ENCODE measurements at regions not wholly inside any gene's neighbourhood (a gene's known extent, or its start where the extent isn't known, plus 50 kb on each side); places are given as distances from the start of the nearest gene placed in this dataset.
"Not testable (repeated sequence)": the region's sequence is repeated elsewhere in the genome, so short reads cannot be mapped to it uniquely, and the experiment has no call there.

DNA sequence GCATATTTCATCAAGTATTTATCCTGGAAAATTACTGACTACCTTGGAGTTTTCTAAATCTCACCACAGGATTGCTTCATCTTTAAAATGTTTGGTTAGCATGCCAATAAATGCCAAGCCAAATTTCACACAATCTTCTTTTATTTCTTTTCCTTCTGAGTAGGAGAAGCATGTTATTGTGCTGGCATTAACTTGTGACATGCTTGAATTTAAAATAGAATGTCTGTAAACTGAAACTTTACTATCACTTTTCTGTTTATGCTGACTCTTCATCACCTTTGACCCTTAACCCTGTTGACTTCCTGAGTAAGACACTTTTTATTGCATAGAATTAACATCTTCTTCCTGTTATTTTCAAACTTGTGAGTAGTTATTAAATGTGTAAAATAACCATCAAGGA, 56.2 kb upstream of the LRRTM4 start:
- no peaks in the 10 kb centered on the region for H3K27me3 Mint-ChIP-seq (ENCODE audit: insufficient read depth)
- H3K4me3 Mint-ChIP-seq: no peak overlapping the region
- no peak overlapping the region for H3K27ac Mint-ChIP-seq
- peaks cover 6% of the 10 kb centered on the region; the same call in 1 of the 2 replicates for H3K9me3 Mint-ChIP-seq
- TF ChIP-seq, protein P1, sequence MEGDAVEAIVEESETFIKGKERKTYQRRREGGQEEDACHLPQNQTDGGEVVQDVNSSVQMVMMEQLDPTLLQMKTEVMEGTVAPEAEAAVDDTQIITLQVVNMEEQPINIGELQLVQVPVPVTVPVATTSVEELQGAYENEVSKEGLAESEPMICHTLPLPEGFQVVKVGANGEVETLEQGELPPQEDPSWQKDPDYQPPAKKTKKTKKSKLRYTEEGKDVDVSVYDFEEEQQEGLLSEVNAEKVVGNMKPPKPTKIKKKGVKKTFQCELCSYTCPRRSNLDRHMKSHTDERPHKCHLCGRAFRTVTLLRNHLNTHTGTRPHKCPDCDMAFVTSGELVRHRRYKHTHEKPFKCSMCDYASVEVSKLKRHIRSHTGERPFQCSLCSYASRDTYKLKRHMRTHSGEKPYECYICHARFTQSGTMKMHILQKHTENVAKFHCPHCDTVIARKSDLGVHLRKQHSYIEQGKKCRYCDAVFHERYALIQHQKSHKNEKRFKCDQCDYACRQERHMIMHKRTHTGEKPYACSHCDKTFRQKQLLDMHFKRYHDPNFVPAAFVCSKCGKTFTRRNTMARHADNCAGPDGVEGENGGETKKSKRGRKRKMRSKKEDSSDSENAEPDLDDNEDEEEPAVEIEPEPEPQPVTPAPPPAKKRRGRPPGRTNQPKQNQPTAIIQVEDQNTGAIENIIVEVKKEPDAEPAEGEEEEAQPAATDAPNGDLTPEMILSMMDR (IDR thresholded peaks at IDR 0.05): no peak
- no peak for DNase-seq
- no peaks in the 10 kb centered on the region for H3K36me3 Mint-ChIP-seq (ENCODE audit: low read depth)
- no peaks in the 10 kb centered on the region for H3K4me1 Mint-ChIP-seq (ENCODE audit: low read depth)

GRCh38 chr2:77579076-77579769, 57.0 kb upstream of the LRRTM4 start:
- no peak overlapping the region for H3K27ac Mint-ChIP-seq
- H3K4me3 Mint-ChIP-seq: no peak overlapping the region
- no peaks in the 10 kb centered on the region for H3K27me3 Mint-ChIP-seq (ENCODE audit: insufficient read depth)
- no peak for DNase-seq
- H3K36me3 Mint-ChIP-seq (ENCODE audit: low read depth): no peaks in the 10 kb centered on the region
- H3K9me3 Mint-ChIP-seq: peaks cover 13% of the 10 kb centered on the region
- TF ChIP-seq, protein P1 (IDR thresholded peaks at IDR 0.05): no peak
- no peaks in the 10 kb centered on the region for H3K4me1 Mint-ChIP-seq (ENCODE audit: low read depth)

GRCh38 chr2:77588438-77588837, 66.3 kb upstream of the LRRTM4 start:
- Mint-ChIP-seq H3K4me3 (no peak overlapping the region), H3K36me3 (ENCODE audit: low read depth) (no peaks in the 10 kb centered on the region), H3K4me1 (ENCODE audit: low read depth) (no peaks in the 10 kb centered on the region), H3K9me3 (peaks cover 40% of the 10 kb centered on the region), H3K27me3 (ENCODE audit: insufficient read depth) (no peaks in the 10 kb centered on the region), H3K27ac (no peak overlapping the region)
- DNase-seq: no peak
- TF ChIP-seq, protein P1 (IDR thresholded peaks at IDR 0.05): no peak

DNA sequence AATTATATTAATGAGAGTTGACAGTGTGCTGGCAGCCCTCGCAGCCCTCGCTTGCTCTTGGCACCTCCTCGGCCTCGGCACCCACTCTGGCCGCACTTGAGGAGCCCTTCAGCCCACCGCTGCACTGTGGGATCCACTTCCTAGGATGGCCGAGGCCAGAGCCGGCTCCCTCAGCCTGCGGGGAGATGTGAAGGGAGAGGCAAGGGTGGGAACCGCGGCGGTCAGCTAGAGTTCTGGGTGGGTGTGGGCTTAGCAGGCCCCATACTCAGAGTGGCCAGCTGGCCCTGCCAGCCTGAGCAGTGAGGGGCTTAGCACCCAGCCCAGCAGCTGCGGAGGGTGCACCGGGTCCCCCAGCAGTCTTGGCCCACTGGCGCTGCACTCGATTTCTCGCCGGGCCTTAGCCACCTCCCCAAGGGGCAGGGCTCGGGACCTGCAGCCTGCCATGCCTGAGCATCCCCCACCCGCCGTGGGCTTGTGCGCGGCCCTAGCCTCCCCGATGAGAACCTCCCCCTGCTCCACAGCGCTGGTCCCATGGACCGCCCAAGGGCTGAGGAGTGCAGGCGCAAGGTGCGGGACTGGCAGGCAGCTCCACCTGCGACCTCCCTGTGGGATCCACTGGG, 68.2 kb upstream of the LRRTM4 start:
- no peaks in the 10 kb centered on the region for H3K4me1 Mint-ChIP-seq (ENCODE audit: low read depth)
- no peaks in the 10 kb centered on the region for H3K27me3 Mint-ChIP-seq (ENCODE audit: insufficient read depth)
- no peak overlapping the region for H3K27ac Mint-ChIP-seq
- no peaks in the 10 kb centered on the region for H3K36me3 Mint-ChIP-seq (ENCODE audit: low read depth)
- peaks cover 31% of the 10 kb centered on the region for H3K9me3 Mint-ChIP-seq
- no peak for DNase-seq
- H3K4me3 Mint-ChIP-seq: no peak overlapping the region
- TF ChIP-seq, protein P1 (IDR thresholded peaks at IDR 0.05): no peak

DNA sequence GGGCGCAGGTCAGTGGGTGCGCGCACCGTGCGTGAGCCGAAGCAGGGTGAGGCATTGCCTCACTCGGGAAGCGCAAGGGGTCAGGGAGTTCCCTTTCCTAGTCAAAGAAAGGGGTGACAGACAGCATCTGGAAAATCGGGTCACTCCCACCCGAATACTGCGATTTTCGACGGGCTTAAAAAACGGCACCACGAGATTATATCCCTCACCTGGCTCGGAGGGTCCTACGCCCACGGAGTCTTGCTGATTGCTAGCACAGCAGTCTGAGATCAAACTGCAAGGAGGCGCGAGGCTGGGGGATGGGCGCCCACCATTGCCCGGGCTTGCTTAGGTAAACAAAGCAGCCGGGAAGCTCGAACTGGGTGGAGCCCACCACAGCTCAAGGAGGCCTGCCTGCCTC, 70.8 kb upstream of the LRRTM4 start:
- not testable (repeated sequence) for DNase-seq; H3K27me3 Mint-ChIP-seq (ENCODE audit: insufficient read depth); H3K4me3 Mint-ChIP-seq; H3K4me1 Mint-ChIP-seq (ENCODE audit: low read depth); H3K27ac Mint-ChIP-seq; H3K36me3 Mint-ChIP-seq (ENCODE audit: low read depth)
- peaks cover 26% of the 10 kb centered on the region for H3K9me3 Mint-ChIP-seq

DNA sequence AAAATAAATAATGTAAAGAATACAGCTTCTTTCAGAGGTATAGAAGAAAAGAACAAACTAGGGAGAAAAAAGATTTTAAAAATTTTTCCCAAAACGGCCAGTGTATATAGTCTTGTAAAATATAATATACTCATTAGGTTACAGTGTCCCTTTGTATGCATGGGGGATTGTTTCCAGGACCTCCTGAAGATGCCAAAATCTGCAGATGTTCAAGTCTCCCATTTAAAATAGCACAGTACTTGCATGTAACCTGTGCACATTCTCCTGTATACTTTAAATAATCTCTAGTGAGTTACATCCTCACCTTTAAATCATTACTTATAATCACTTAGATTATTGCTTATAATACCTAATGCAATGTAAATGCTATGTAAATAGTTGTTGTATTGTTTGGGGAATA, 80.6 kb upstream of the LRRTM4 start:
- H3K27ac Mint-ChIP-seq: no peak overlapping the region
- no peak overlapping the region for H3K4me3 Mint-ChIP-seq
- TF ChIP-seq, protein P1 (IDR thresholded peaks at IDR 0.05): no peak

More for the DNA sequence above, 80.6 kb upstream of the LRRTM4 start:
- Mint-ChIP-seq H3K36me3 (ENCODE audit: low read depth) (no peaks in the 10 kb centered on the region; the same call in 1 of the 2 replicates), H3K4me1 (ENCODE audit: low read depth) (no peaks in the 10 kb centered on the region), H3K9me3 (peaks cover 28% of the 10 kb centered on the region), H3K27me3 (ENCODE audit: insufficient read depth) (no peaks in the 10 kb centered on the region)
- DNase-seq: no peak

Data from HFFc6 (cell line).